CD4-positive, alpha-beta T cell treated with Interleukin-15 for 4 hours (primary cell): ENCODE measurements at regions not wholly inside any gene's neighbourhood (a gene's known extent, or its start where the extent isn't known, plus 50 kb on each side); places are given as distances from the start of the nearest gene placed in this dataset.

Experiments used
- DNase-seq: peaks from one replicate; pipeline ENCODE4 v3.0.0-alpha.2; 2020; ENCODE audit warnings: low spot score

- DNase-seq, result no peak
Measured at GRCh38 chr4:11182586-11183355, 245.9 kb downstream of the HS3ST1 start.

- DNase-seq, result no peak
Measured at GRCh38 chr4:11182031-11182430, 246.7 kb downstream of the HS3ST1 start.

- no peak for DNase-seq
Measured at GRCh38 chr4:11179796-11180195, 248.9 kb downstream of the HS3ST1 start.

GRCh38 chr4:11178433-11178832 is 250.3 kb downstream of the HS3ST1 start:
- no peak for DNase-seq

- DNase-seq, result no peak
Measured at GRCh38 chr4:11175374-11175773, 253.3 kb downstream of the HS3ST1 start.

GRCh38 chr4:11166606-11167005 is 262.1 kb downstream of the HS3ST1 start:
- no peak for DNase-seq

GRCh38 chr4:11166034-11166433 is 262.7 kb downstream of the HS3ST1 start:
- no peak for DNase-seq

- DNase-seq, result no peak
Measured at GRCh38 chr4:11165052-11165451, 263.6 kb downstream of the HS3ST1 start.

GRCh38 chr4:11160288-11160687 is 268.4 kb downstream of the HS3ST1 start:
- DNase-seq, result no peak

- DNase-seq, result no peak
Measured at GRCh38 chr4:11158971-11159370, 269.7 kb downstream of the HS3ST1 start.

GRCh38 chr4:11155208-11155867 is 273.4 kb downstream of the HS3ST1 start:
- no peak for DNase-seq

GRCh38 chr4:11153171-11153750 is 275.4 kb downstream of the HS3ST1 start:
- no peak for DNase-seq

GRCh38 chr4:11152684-11153083 is 276.0 kb downstream of the HS3ST1 start:
- DNase-seq, result no peak

- no peak for DNase-seq
Measured at GRCh38 chr4:11151500-11151899, 277.2 kb downstream of the HS3ST1 start.

GRCh38 chr4:11149612-11150259 is 279.0 kb downstream of the HS3ST1 start:
- DNase-seq, result no peak

- no peak for DNase-seq
Measured at GRCh38 chr4:11139871-11140270, 288.8 kb downstream of the HS3ST1 start.

GRCh38 chr4:11138964-11139363 is 289.7 kb downstream of the HS3ST1 start:
- DNase-seq, result no peak

- DNase-seq, result no peak
Measured at GRCh38 chr4:11134705-11135104, 294.0 kb downstream of the HS3ST1 start.

GRCh38 chr4:11133868-11134267 is 294.8 kb downstream of the HS3ST1 start:
- DNase-seq, result no peak

- no peak for DNase-seq
Measured at GRCh38 chr4:11132478-11132877, 296.2 kb downstream of the HS3ST1 start.

GRCh38 chr4:11131491-11131890 is 297.2 kb downstream of the HS3ST1 start:
- no peak for DNase-seq

GRCh38 chr4:11130195-11130970 is 298.3 kb downstream of the HS3ST1 start:
- no peak for DNase-seq
